GM12878 (cell line): ENCODE measurements at regions not wholly inside any gene's neighbourhood (a gene's known extent, or its start where the extent isn't known, plus 50 kb on each side); places are given as distances from the start of the nearest gene placed in this dataset.

Experiments
- ATAC-seq: fragments of 200-7000 bp; cut with Tn5 transposase; 3 replicates; pipeline ENCODE4 v1.9.1; 2020; ENCODE audit warnings: mild to moderate bottlenecking, moderate library complexity
- BruUV-seq: library from RNA; stranded (reverse); fragments of 400-500 nt; replicated peaks from 2 replicates; lab custom pipeline; 2021; lab: Mats Ljungman, UMichigan
- CTCF ChIA-PET: fragments of 300-600 bp; sonication (Branson Sonifier 250); formaldehyde crosslinking; extraction: SDS; loops from one replicate; lab custom pipeline; 2021; ENCODE audit warnings: inconsistent platforms; lab: Yijun Ruan, JAX
- POLR2A ChIA-PET: fragments of 350-600 bp; formaldehyde crosslinking; extraction: SDS; loops from one replicate; lab custom pipeline; 2021; ENCODE audit warnings: inconsistent platforms; lab: Charles Lee
- RAD21 ChIA-PET: fragments of 300-600 bp; sonication (Branson Sonifier 250); formaldehyde crosslinking; loops from one replicate; lab custom pipeline; 2023; ENCODE audit warnings: antibody characterized with exemption; ENCODE audit not compliant: unreplicated experiment; lab: Charles Lee
- SMC1A ChIA-PET: fragments of 300-600 bp; sonication (Branson Sonifier 250); formaldehyde crosslinking; loops from one replicate; lab custom pipeline; 2023; ENCODE audit not compliant: unreplicated experiment, uncharacterized antibody; lab: Charles Lee
- DNase-seq: peaks from one replicate; pipeline ENCODE4 v3.0.0-alpha.2; 2011; ENCODE audit warnings: low read depth, low spot score
- FAIRE-seq: peaks from 3 replicates; lab custom pipeline; 2011; peaks lifted over from hg19 to GRCh38; lab: Jason Lieb, UNC
- H2AFZ ChIP-seq: 2 replicates; pipeline ENCODE4 v1.6.0; 2011; ENCODE audit warnings: low read depth, low read length, control low read depth; ENCODE audit not compliant: control insufficient read depth
- H3K27ac ChIP-seq: 2 replicates; pipeline ENCODE4 v1.5.1; 2011; ENCODE audit warnings: control low read depth; ENCODE audit not compliant: control insufficient read depth, insufficient read depth
- H3K27me3 ChIP-seq, 2 experiments: replicated peaks in 1 of 2; 2 replicates each; pipeline versions ENCODE4 v1.6.0 to v1.6.1; 2011; ENCODE audit warnings: low read length in 1 of 2; ENCODE audit not compliant: control insufficient read depth in 2 of 2, insufficient read depth in 2 of 2
- H3K36me3 ChIP-seq, 2 experiments: 2 replicates each; pipeline ENCODE4 v1.5.1; 2011; ENCODE audit warnings: low read length in 1 of 2; ENCODE audit not compliant: control insufficient read depth in 2 of 2, insufficient read depth in 2 of 2
- H3K4me1 ChIP-seq: 2 replicates; pipeline ENCODE4 v1.6.1; 2011; ENCODE audit warnings: mild to moderate bottlenecking, low read length, moderate library complexity, mixed read lengths; ENCODE audit not compliant: control insufficient read depth, insufficient read depth
- H3K4me2 ChIP-seq: 2 replicates; pipeline ENCODE4 v1.6.0; 2011; ENCODE audit warnings: control low read depth; ENCODE audit not compliant: control insufficient read depth, insufficient read depth
- H3K4me3 ChIP-seq: fragments of 200-600 bp; sonication (generic); 2 replicates; pipeline ENCODE4 v1.5.1; 2016
- H3K79me2 ChIP-seq: 2 replicates; pipeline ENCODE4 v1.6.0; 2011; ENCODE audit warnings: low read length; ENCODE audit not compliant: control insufficient read depth, insufficient read depth
- H3K9ac ChIP-seq: 2 replicates; pipeline ENCODE4 v1.8.0; 2011; ENCODE audit warnings: low read length, control low read depth, mixed read lengths; ENCODE audit not compliant: control insufficient read depth, insufficient read depth
- H3K9me3 ChIP-seq: replicated peaks from 3 replicates; pipeline ENCODE4 v1.5.1; 2011; ENCODE audit warnings: mild to moderate bottlenecking, low read length; ENCODE audit not compliant: control insufficient read depth, insufficient read depth
- H4K20me1 ChIP-seq: 2 replicates; pipeline ENCODE4 v1.6.0; 2011; ENCODE audit not compliant: control insufficient read depth, insufficient read depth
- ASH2L ChIP-seq: fragments of 300-600, 200-600 bp; sonication (generic); IDR thresholded peaks from 2 replicates; pipeline ENCODE4 v1.6.1; 2017; ENCODE audit warnings: low read depth, mild to moderate bottlenecking, borderline replicate concordance
- KAT2A ChIP-seq: conservative IDR thresholded peaks from 2 replicates; pipeline ENCODE4 v1.6.1; 2011; ENCODE audit warnings: low read depth, low read length; ENCODE audit not compliant: control insufficient read depth
- MYB ChIP-seq: fragments of 150-350 bp; IDR thresholded peaks from 2 replicates; pipeline ENCODE4 v1.6.1; 2014; ENCODE audit warnings: mild to moderate bottlenecking, low read depth, low read length, borderline replicate concordance
- NRF1 ChIP-seq: conservative IDR thresholded peaks from 2 replicates; pipeline ENCODE4 v1.6.1; 2011; ENCODE audit warnings: mild to moderate bottlenecking, low read depth, low read length, improper control_type of control experiment
- PML ChIP-seq: IDR thresholded peaks from 2 replicates; pipeline ENCODE4 v1.6.1; 2012; ENCODE audit warnings: low read length, inconsistent platforms
- RELA ChIP-seq: fragments of 450-650 bp; IDR thresholded peaks from 2 replicates; pipeline ENCODE4 v1.8.0; 2014; ENCODE audit warnings: borderline replicate concordance; ENCODE audit not compliant: partially characterized antibody
- TAF1 ChIP-seq: IDR thresholded peaks from 2 replicates; pipeline ENCODE4 v1.6.1; 2011; ENCODE audit warnings: mild to moderate bottlenecking, low read depth, low read length, borderline replicate concordance
- TCF3 ChIP-seq: IDR thresholded peaks from 2 replicates; pipeline ENCODE4 v1.6.1; 2012; ENCODE audit warnings: low read depth, mild to moderate bottlenecking, low read length, borderline replicate concordance; ENCODE audit not compliant: insufficient read depth
- USF2 ChIP-seq: IDR thresholded peaks from 2 replicates; pipeline ENCODE4 v1.6.1; 2011; ENCODE audit warnings: low read depth, low read length, improper control_type of control experiment, borderline replicate concordance
- YY1 ChIP-seq: IDR thresholded peaks from 2 replicates; pipeline ENCODE4 v1.6.1; 2011; ENCODE audit warnings: low read depth, mild to moderate bottlenecking, low read length
- ZBTB40 ChIP-seq: fragments of 450-650 bp; IDR thresholded peaks from 2 replicates; pipeline ENCODE4 v1.6.1; 2016; ENCODE audit warnings: mild to moderate bottlenecking, moderate library complexity, borderline replicate concordance
- ZNF217 ChIP-seq: fragments of 450-650 bp; IDR thresholded peaks from 2 replicates; pipeline ENCODE4 v1.6.1; 2017; ENCODE audit warnings: antibody characterized with exemption, mild to moderate bottlenecking
- ZNF274 ChIP-seq: IDR thresholded peaks from one replicate; pipeline ENCODE4 v1.8.0; 2011; ENCODE audit not compliant: insufficient read length, insufficient read depth
- WGBS: methylation state at CpG from one replicate; pipeline ENCODE4 v1.1.6; 2016; ENCODE audit warnings: low lambda C conversion rate; ENCODE audit not compliant: insufficient replicate concordance, insufficient coverage; ENCODE audit errors: missing lambda C conversion rate; 5-methylcytosine and 5-hydroxymethylcytosine counted together
- in situ Hi-C: fragments of 300-500 bp; cut with MboI; formaldehyde crosslinking; loops from 9 replicates; pipeline ENCODE4 v1.14.3; 2018; ENCODE audit warnings: mixed read lengths
- intact Hi-C: fragments of 100-400 bp; cut with micrococcal nuclease; formaldehyde crosslinking; loops from one replicate; pipeline ENCODE4 v1.14.2; 2022; ENCODE audit not compliant: unreplicated experiment
- TF ChIP-seq, protein P1 (sequence below): fragments of 450-650 bp; formaldehyde crosslinking; IDR thresholded peaks from 2 replicates; pipeline ENCODE4 v1.5.0; 2022; ENCODE audit warnings: mild to moderate bottlenecking, missing genetic modification characterization

DNA sequence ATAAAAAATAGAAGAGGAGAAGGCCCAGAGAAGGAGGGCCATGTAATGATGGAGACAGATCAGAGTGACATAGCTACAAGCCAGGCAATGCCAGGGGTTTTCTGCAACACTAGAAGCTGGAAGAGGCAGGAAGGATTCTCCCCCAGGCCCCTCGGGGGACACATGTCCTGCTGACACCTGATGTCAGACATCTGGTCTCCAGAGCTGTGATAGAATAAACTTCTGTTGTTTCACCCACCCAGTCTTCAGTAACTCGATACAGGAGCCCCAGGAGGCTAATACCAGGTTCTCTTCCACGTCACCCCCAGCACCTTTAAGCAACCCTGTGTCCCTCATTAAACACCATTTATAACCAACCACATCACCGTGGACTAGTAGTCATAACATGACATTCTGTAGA, 94.9 kb downstream of the TMEM130 start (continued):
- TF ChIP-seq ZNF217 (no peak), TCF3 (no peak), NRF1 (no peak)

DNA sequence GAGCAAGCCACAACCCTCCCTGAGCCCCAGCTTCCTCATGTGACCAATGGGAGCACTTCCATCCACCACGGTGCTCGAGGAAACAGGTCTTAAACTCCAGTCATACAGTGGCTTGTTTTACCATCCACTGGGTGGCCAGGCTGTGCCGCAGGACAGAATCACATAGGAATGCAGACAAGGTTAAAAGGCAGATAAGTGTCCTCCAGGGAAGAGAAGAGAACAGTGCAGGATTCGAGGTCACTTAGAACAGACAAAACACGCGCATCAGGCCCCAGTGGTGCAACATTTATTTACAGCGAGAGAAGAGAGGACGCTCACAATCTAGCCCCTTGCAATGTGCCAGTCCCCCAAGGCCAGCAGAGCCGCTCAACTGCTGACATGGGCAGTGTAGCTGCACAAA, 92.8 kb downstream of the TMEM130 start:
- no peak overlapping the region for H3K4me3 ChIP-seq
- BruUV-seq = no TSS peak
- FAIRE-seq (no peak), DNase-seq (no peak), ATAC-seq (no peak)
- H3K27me3 ChIP-seq = no peaks in the 10 kb centered on the region
- ChIA-PET RAD21 (no interaction called here), POLR2A (interaction anchor here (0.6 kb wide), 1 partner anchor 171 kb away, joined by 3 read pairs; no protein-coding TSS in a partner anchor), CTCF (interaction anchor here (0.6 to 0.9 kb wide), 3 partner anchors 56 to 643 kb away, joined by 3 to 4 read pairs (median 3); no protein-coding TSS in a partner anchor), SMC1A (interaction anchor here (1.1 to 1.4 kb wide), 2 partner anchors 12 to 19 kb away, joined by 3 read pairs; no protein-coding TSS in a partner anchor)
- no peak overlapping the region for H3K9ac ChIP-seq
- 61% methylated on average over 9 of the region's 9 CpGs for WGBS
- intact Hi-C loops = no loop called here
- no peaks in the 10 kb centered on the region for H3K36me3 ChIP-seq
- H3K79me2 ChIP-seq = no peaks in the 10 kb centered on the region
- no peak overlapping the region for H3K4me2 ChIP-seq
- no peaks in the 10 kb centered on the region for H4K20me1 ChIP-seq
- no peak overlapping the region for H3K27ac ChIP-seq
- no peaks in the 10 kb centered on the region for H3K9me3 ChIP-seq
- H3K4me1 ChIP-seq = peaks cover 6% of the 10 kb centered on the region
- H2AFZ ChIP-seq = no peak overlapping the region
- in situ Hi-C loops = no loop called here
- TF ChIP-seq USF2 (no peak), ZBTB40 (no peak), TAF1 (no peak), ZNF274 (no peak), KAT2A (no peak), ASH2L (no peak), RELA (no peak), PML (no peak), YY1 (no peak), MYB (no peak)
- TF ChIP-seq, protein P1, sequence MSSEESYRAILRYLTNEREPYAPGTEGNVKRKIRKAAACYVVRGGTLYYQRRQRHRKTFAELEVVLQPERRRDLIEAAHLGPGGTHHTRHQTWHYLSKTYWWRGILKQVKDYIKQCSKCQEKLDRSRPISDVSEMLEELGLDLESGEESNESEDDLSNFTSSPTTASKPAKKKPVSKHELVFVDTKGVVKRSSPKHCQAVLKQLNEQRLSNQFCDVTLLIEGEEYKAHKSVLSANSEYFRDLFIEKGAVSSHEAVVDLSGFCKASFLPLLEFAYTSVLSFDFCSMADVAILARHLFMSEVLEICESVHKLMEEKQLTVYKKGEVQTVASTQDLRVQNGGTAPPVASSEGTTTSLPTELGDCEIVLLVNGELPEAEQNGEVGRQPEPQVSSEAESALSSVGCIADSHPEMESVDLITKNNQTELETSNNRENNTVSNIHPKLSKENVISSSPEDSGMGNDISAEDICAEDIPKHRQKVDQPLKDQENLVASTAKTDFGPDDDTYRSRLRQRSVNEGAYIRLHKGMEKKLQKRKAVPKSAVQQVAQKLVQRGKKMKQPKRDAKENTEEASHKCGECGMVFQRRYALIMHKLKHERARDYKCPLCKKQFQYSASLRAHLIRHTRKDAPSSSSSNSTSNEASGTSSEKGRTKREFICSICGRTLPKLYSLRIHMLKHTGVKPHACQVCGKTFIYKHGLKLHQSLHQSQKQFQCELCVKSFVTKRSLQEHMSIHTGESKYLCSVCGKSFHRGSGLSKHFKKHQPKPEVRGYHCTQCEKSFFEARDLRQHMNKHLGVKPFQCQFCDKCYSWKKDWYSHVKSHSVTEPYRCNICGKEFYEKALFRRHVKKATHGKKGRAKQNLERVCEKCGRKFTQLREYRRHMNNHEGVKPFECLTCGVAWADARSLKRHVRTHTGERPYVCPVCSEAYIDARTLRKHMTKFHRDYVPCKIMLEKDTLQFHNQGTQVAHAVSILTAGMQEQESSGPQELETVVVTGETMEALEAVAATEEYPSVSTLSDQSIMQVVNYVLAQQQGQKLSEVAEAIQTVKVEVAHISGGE (CRISPR knock-in tag) = no peak
